IMR-90 (cell line): ENCODE measurements at regions not wholly inside any gene's neighbourhood (a gene's known extent, or its start where the extent isn't known, plus 50 kb on each side); places are given as distances from the start of the nearest gene placed in this dataset.

Experiments
- ATAC-seq: fragments of 200-7000 bp; cut with Tn5 transposase; 2 replicates; pipeline ENCODE4 v1.9.1; 2020; ENCODE audit warnings: low read depth, mild to moderate bottlenecking, moderate library complexity
- BruUV-seq: library from RNA; stranded (reverse); fragments of 400-500 nt; replicated peaks from 2 replicates; lab custom pipeline; 2021; lab: Mats Ljungman, UMichigan
- CTCF ChIA-PET: fragments of 300-600 bp; formaldehyde crosslinking; extraction: SDS; loops from one replicate; lab custom pipeline; 2021; ENCODE audit warnings: antibody characterized with exemption; lab: Yijun Ruan, JAX
- POLR2A ChIA-PET: fragments of 300-600 bp; sonication (Branson Sonifier 250); formaldehyde crosslinking; loops from one replicate; lab custom pipeline; 2022; ENCODE audit warnings: antibody characterized with exemption; ENCODE audit not compliant: unreplicated experiment; lab: Charles Lee
- DNase-seq: peaks from one replicate; pipeline ENCODE4 v3.0.0; 2013
- H2AFZ ChIP-seq: replicated peaks from 2 replicates; pipeline ENCODE3; 2013; ENCODE audit warnings: low read length, mild to moderate bottlenecking; ENCODE audit not compliant: poor library complexity
- H2AK5ac ChIP-seq: 2 replicates; pipeline ENCODE4 v1.6.1; 2013; ENCODE audit warnings: low read depth, low read length, inconsistent platforms
- H2AK9ac ChIP-seq: replicated peaks from 2 replicates; pipeline ENCODE3; 2013; ENCODE audit warnings: mild to moderate bottlenecking, low read depth, low read length, moderate library complexity; ENCODE audit not compliant: poor library complexity
- H2BK120ac ChIP-seq: 2 replicates; pipeline ENCODE4 v1.6.1; 2013; ENCODE audit warnings: low read depth, low read length, inconsistent platforms
- H2BK15ac ChIP-seq: 3 replicates; pipeline ENCODE4 v1.6.1; 2013; ENCODE audit warnings: low read depth, low read length, inconsistent platforms
- H2BK20ac ChIP-seq: 2 replicates; pipeline ENCODE4 v1.6.1; 2013; ENCODE audit warnings: low read depth, mild to moderate bottlenecking, inconsistent platforms, low read length, moderate library complexity
- H2BK5ac ChIP-seq: 2 replicates; pipeline ENCODE4 v1.6.1; 2013; ENCODE audit warnings: mild to moderate bottlenecking, low read depth, low read length, inconsistent platforms; ENCODE audit not compliant: poor library complexity, severe bottlenecking
- H3K14ac ChIP-seq: replicated peaks from 2 replicates; pipeline ENCODE4 v1.6.1; 2013; ENCODE audit warnings: low read depth, low read length, inconsistent platforms
- H3K18ac ChIP-seq: 2 replicates; pipeline ENCODE4 v1.6.1; 2013; ENCODE audit warnings: low read depth, low read length, control low read depth
- H3K23ac ChIP-seq: 2 replicates; pipeline ENCODE4 v1.6.1; 2013; ENCODE audit warnings: low read depth, low read length, inconsistent platforms
- H3K27ac ChIP-seq: 2 replicates; pipeline ENCODE4 v1.5.1; 2013; ENCODE audit warnings: mild to moderate bottlenecking, control low read depth, low read length; ENCODE audit not compliant: insufficient read depth
- H3K27me3 ChIP-seq: 2 replicates; pipeline ENCODE4 v1.6.1; 2013; ENCODE audit warnings: low read length; ENCODE audit not compliant: control insufficient read depth, insufficient read depth
- H3K36me3 ChIP-seq: 2 replicates; pipeline ENCODE4 v1.6.1; 2013; ENCODE audit warnings: low read length, mixed read lengths; ENCODE audit not compliant: control insufficient read depth, insufficient read depth
- H3K4ac ChIP-seq: 2 replicates; pipeline ENCODE4 v1.6.1; 2013; ENCODE audit warnings: low read depth, low read length, inconsistent platforms
- H3K4me1 ChIP-seq: 2 replicates; pipeline ENCODE4 v1.6.1; 2013; ENCODE audit warnings: low read length, mixed read lengths; ENCODE audit not compliant: control insufficient read depth, insufficient read depth
- H3K4me2 ChIP-seq: 2 replicates; pipeline ENCODE4 v1.6.1; 2013; ENCODE audit warnings: low read depth, mild to moderate bottlenecking, control low read depth, low read length, moderate library complexity
- H3K4me3 ChIP-seq: 2 replicates; pipeline ENCODE4 v1.5.1; 2013; ENCODE audit warnings: low read depth, mild to moderate bottlenecking, control low read depth, low read length, moderate library complexity; ENCODE audit not compliant: insufficient read depth
- H3K56ac ChIP-seq: 2 replicates; pipeline ENCODE4 v1.6.1; 2013; ENCODE audit warnings: low read length, inconsistent platforms; ENCODE audit not compliant: insufficient read depth; ENCODE audit errors: extremely low read depth
- H3K79me1 ChIP-seq, 2 experiments: 2 replicates each; pipeline ENCODE4 v1.6.1; 2013; ENCODE audit warnings: low read length in 2 of 2, inconsistent platforms in 1 of 2, low read depth in 1 of 2
- H3K9ac ChIP-seq: 2 replicates; pipeline ENCODE4 v1.6.1; 2013; ENCODE audit warnings: low read depth, low read length, control low read depth
- H3K9me1 ChIP-seq: 2 replicates; pipeline ENCODE4 v1.6.1; 2013; ENCODE audit warnings: low read length, inconsistent platforms; ENCODE audit not compliant: insufficient read depth
- H3K9me3 ChIP-seq: 2 replicates; pipeline ENCODE4 v1.6.1; 2013; ENCODE audit warnings: low read length; ENCODE audit not compliant: control insufficient read depth, insufficient read depth
- H4K20me1 ChIP-seq: 2 replicates; pipeline ENCODE4 v1.6.1; 2013; ENCODE audit warnings: low read length, inconsistent platforms; ENCODE audit not compliant: insufficient read depth
- H4K5ac ChIP-seq: 2 replicates; pipeline ENCODE4 v1.6.1; 2013; ENCODE audit warnings: mild to moderate bottlenecking, low read depth, low read length, control low read depth
- H4K8ac ChIP-seq, 2 experiments: 2 replicates each; pipeline ENCODE4 v1.6.1; 2013; ENCODE audit warnings: low read depth in 2 of 2, low read length in 2 of 2, control low read depth in 1 of 2, inconsistent platforms in 1 of 2
- H4K91ac ChIP-seq: 2 replicates; pipeline ENCODE4 v1.6.1; 2013; ENCODE audit warnings: low read depth, low read length, inconsistent platforms; ENCODE audit not compliant: insufficient read depth
- BHLHE40 ChIP-seq: fragments of 150-350 bp; IDR thresholded peaks from 2 replicates; pipeline ENCODE4 v1.6.1; 2016; ENCODE audit warnings: mild to moderate bottlenecking, low read depth, low read length
- CEBPB ChIP-seq: IDR thresholded peaks from 2 replicates; pipeline ENCODE4 v1.6.1; 2012; ENCODE audit warnings: low read depth, low read length, improper control_type of control experiment
- CHD1 ChIP-seq: IDR thresholded peaks from 2 replicates; pipeline ENCODE4 v1.6.1; 2012; ENCODE audit warnings: low read depth, low read length, improper control_type of control experiment
- FOS ChIP-seq: fragments of 150-350 bp; IDR thresholded peaks from 2 replicates; pipeline ENCODE4 v1.6.1; 2016; ENCODE audit warnings: low read depth, low read length
- MAFK ChIP-seq: IDR thresholded peaks from 2 replicates; pipeline ENCODE4 v1.6.1; 2012; ENCODE audit warnings: low read depth, low read length, improper control_type of control experiment
- MAZ ChIP-seq: IDR thresholded peaks from 2 replicates; pipeline ENCODE4 v1.6.1; 2012; ENCODE audit warnings: low read depth, mild to moderate bottlenecking, low read length, improper control_type of control experiment, moderate library complexity, borderline replicate concordance
- MXI1 ChIP-seq: IDR thresholded peaks from 2 replicates; pipeline ENCODE4 v1.6.1; 2012; ENCODE audit warnings: low read depth, mild to moderate bottlenecking, low read length, moderate library complexity, borderline replicate concordance
- NFE2L2 ChIP-seq: fragments of 150-350 bp; IDR thresholded peaks from 2 replicates; pipeline ENCODE4 v1.6.1; 2016; ENCODE audit warnings: low read depth, mild to moderate bottlenecking, low read length
- POLR2A ChIP-seq: IDR thresholded peaks from 2 replicates; pipeline ENCODE4 v1.6.1; 2012; ENCODE audit warnings: mild to moderate bottlenecking, low read depth, low read length
- RAD21 ChIP-seq: IDR thresholded peaks from 2 replicates; pipeline ENCODE4 v1.6.1; 2012; ENCODE audit warnings: low read length, improper control_type of control experiment
- RFX5 ChIP-seq: IDR thresholded peaks from 2 replicates; pipeline ENCODE4 v1.8.0; 2012; ENCODE audit warnings: low read depth, mild to moderate bottlenecking, low read length, moderate library complexity
- SMC3 ChIP-seq: fragments of 150-350 bp; IDR thresholded peaks from 2 replicates; pipeline ENCODE4 v1.6.1; 2016; ENCODE audit warnings: low read depth, mild to moderate bottlenecking, antibody characterized with exemption, low read length, moderate library complexity
- whole genome bisulfite sequencing, 2 experiments: methylation state at CpG; one replicate each; pipeline versions ENCODE4 v1.1.5 to v1.1.7; 2013; ENCODE audit warnings: missing lambda C conversion rate in 2 of 2; ENCODE audit not compliant: insufficient read length in 1 of 2; ENCODE audit errors: extremely low coverage in 2 of 2; 5-methylcytosine and 5-hydroxymethylcytosine counted together
- dilution Hi-C: fragments of 300-500 bp; cut with HindIII; formaldehyde crosslinking; loops from one replicate; pipeline ENCODE4 v1.14.3; 2018; ENCODE audit warnings: low sequenced_read_pairs; ENCODE audit not compliant: unreplicated experiment
- in situ Hi-C: fragments of 300-500 bp; cut with MboI; formaldehyde crosslinking; loops from 3 replicates; pipeline ENCODE4 v1.14.3; 2019; ENCODE audit warnings: low sequenced_read_pairs, inconsistent platforms, mixed read lengths
- intact Hi-C: fragments of 100-400 bp; cut with micrococcal nuclease; formaldehyde crosslinking; loops from 2 replicates; pipeline ENCODE4 v1.10.0; 2022
- TF ChIP-seq, protein P1 (sequence below): fragments of 150-350 bp; IDR thresholded peaks from 2 replicates; pipeline ENCODE4 v1.6.1; 2017; ENCODE audit warnings: mild to moderate bottlenecking, antibody characterized with exemption, low read length, low read depth
- TF ChIP-seq, protein P2 (sequence below): fragments of 150-350 bp; IDR thresholded peaks from 2 replicates; pipeline ENCODE4 v1.6.1; 2016; ENCODE audit warnings: low read depth, mild to moderate bottlenecking, low read length, moderate library complexity, borderline replicate concordance
- TF ChIP-seq, protein P3 (sequence below): conservative IDR thresholded peaks from 2 replicates; pipeline ENCODE4 v1.5.1; 2012; ENCODE audit warnings: mild to moderate bottlenecking, low read depth, low read length, improper control_type of control experiment

DNA sequence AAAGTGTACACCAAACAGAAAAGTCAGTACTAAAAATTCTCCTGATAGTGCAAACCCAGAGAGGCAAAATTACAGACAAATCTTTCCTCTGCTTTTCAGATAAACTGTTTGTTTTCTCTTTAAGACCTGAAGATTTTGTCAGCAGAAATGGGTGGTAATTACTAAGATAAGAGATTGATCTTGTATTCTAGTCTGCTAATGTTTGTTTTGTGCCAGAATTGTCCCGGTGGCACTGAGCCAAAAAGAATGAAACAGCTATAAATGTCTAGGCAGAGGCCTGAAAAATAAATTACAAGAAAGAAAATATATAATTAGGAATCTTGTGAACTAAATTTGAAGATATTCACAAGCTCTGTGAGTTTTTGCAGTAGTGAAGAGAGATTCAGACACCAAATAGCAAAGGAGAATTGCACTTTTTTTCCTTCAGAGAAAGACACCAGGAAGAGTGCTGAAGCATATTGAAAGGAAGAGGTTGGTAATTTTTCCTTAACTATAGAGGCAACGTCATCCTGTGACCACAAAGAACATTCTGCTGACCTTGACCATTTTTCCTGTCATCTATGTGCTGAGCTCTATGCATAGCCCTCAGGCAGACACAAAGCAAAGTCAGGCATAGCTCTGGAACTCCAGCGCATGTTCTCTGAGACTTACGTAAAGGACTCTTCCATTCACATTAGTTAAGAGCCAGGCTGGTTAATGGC, 314.5 kb upstream of the RASGEF1B start:
- no peaks in the 10 kb centered on the region for H3K27me3 ChIP-seq
- H3K27ac ChIP-seq, result no peak overlapping the region
- no peak overlapping the region for H2BK5ac ChIP-seq
- intact Hi-C loops (no loop called here), dilution Hi-C loops (no loop called here), in situ Hi-C loops (no loop called here)
- H3K4ac ChIP-seq, result no peak overlapping the region
- no peak overlapping the region for H3K9ac ChIP-seq
- no peak overlapping the region for H2BK15ac ChIP-seq
- POLR2A ChIA-PET, result no interaction called here
- no peaks in the 10 kb centered on the region for H3K4me1 ChIP-seq
- no peak overlapping the region for H4K8ac ChIP-seq
- H3K56ac ChIP-seq, result no peak overlapping the region
- ATAC-seq, result no peak
- no peaks in the 10 kb centered on the region for H3K9me1 ChIP-seq
- WGBS, 2 experiments, result 50% methylated on average over 2 of the region's 4 CpGs; no CpG with 5 or more reads in 1 of the 2 experiments
- no TSS peak for BruUV-seq
- no peak overlapping the region for H2BK20ac ChIP-seq
- no peaks in the 10 kb centered on the region for H3K36me3 ChIP-seq
- no peak overlapping the region for H3K4me3 ChIP-seq
- no peaks in the 10 kb centered on the region for H3K79me1 ChIP-seq
- H2AFZ ChIP-seq, result no peak overlapping the region
- no peak overlapping the region for H4K91ac ChIP-seq
- H3K4me2 ChIP-seq, result no peak overlapping the region
- no peak overlapping the region for H2BK120ac ChIP-seq
- DNase-seq, result no peak
- no peak overlapping the region for H2AK9ac ChIP-seq
- no peak overlapping the region for H3K14ac ChIP-seq
- no peak overlapping the region for H4K5ac ChIP-seq
- H3K9me3 ChIP-seq, result no peaks in the 10 kb centered on the region
- no peak overlapping the region for H2AK5ac ChIP-seq
- H3K18ac ChIP-seq, result no peak overlapping the region
- TF ChIP-seq FOS (no peak), CEBPB (no peak), POLR2A (no peak), CHD1 (no peak), RFX5 (no peak), SMC3 (no peak), RAD21 (no peak), MAFK (no peak), BHLHE40 (no peak), MXI1 (no peak), MAZ (no peak), NFE2L2 (no peak)
- TF ChIP-seq, protein P1, sequence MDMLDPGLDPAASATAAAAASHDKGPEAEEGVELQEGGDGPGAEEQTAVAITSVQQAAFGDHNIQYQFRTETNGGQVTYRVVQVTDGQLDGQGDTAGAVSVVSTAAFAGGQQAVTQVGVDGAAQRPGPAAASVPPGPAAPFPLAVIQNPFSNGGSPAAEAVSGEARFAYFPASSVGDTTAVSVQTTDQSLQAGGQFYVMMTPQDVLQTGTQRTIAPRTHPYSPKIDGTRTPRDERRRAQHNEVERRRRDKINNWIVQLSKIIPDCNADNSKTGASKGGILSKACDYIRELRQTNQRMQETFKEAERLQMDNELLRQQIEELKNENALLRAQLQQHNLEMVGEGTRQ, result no peak
- TF ChIP-seq, protein P2, sequence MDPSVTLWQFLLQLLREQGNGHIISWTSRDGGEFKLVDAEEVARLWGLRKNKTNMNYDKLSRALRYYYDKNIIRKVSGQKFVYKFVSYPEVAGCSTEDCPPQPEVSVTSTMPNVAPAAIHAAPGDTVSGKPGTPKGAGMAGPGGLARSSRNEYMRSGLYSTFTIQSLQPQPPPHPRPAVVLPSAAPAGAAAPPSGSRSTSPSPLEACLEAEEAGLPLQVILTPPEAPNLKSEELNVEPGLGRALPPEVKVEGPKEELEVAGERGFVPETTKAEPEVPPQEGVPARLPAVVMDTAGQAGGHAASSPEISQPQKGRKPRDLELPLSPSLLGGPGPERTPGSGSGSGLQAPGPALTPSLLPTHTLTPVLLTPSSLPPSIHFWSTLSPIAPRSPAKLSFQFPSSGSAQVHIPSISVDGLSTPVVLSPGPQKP, result no peak
- TF ChIP-seq, protein P3, sequence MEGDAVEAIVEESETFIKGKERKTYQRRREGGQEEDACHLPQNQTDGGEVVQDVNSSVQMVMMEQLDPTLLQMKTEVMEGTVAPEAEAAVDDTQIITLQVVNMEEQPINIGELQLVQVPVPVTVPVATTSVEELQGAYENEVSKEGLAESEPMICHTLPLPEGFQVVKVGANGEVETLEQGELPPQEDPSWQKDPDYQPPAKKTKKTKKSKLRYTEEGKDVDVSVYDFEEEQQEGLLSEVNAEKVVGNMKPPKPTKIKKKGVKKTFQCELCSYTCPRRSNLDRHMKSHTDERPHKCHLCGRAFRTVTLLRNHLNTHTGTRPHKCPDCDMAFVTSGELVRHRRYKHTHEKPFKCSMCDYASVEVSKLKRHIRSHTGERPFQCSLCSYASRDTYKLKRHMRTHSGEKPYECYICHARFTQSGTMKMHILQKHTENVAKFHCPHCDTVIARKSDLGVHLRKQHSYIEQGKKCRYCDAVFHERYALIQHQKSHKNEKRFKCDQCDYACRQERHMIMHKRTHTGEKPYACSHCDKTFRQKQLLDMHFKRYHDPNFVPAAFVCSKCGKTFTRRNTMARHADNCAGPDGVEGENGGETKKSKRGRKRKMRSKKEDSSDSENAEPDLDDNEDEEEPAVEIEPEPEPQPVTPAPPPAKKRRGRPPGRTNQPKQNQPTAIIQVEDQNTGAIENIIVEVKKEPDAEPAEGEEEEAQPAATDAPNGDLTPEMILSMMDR, result no peak
- no peak overlapping the region for H3K23ac ChIP-seq
- CTCF ChIA-PET, result no interaction called here
- H4K20me1 ChIP-seq, result no peaks in the 10 kb centered on the region
